Loucy (cell line): ENCODE measurements at regions not wholly inside any gene's neighbourhood (a gene's known extent, or its start where the extent isn't known, plus 50 kb on each side); places are given as distances from the start of the nearest gene placed in this dataset.

Source experiments
- H2AFZ ChIP-seq: fragments of 200-600 bp; sonication (generic); 2 replicates; pipeline ENCODE4 v1.6.0; 2016; ENCODE audit warnings: antibody characterized with exemption, mild to moderate bottlenecking, low read length, moderate library complexity
- H3F3A ChIP-seq: fragments of 200-600 bp; 2 replicates; pipeline ENCODE4 v1.6.0; 2016; ENCODE audit warnings: antibody characterized with exemption, low read depth, mild to moderate bottlenecking
- H3K27me3 ChIP-seq: fragments of 200-600 bp; sonication (generic); 2 replicates; pipeline ENCODE4 v1.6.1; 2014; ENCODE audit warnings: low read length, mild to moderate bottlenecking; ENCODE audit not compliant: insufficient read depth, poor library complexity, severe bottlenecking
- H3K36me3 ChIP-seq: fragments of 200-600 bp; sonication (generic); 2 replicates; pipeline ENCODE4 v1.6.1; 2016; ENCODE audit warnings: low read length; ENCODE audit not compliant: insufficient read depth
- H3K4me1 ChIP-seq: fragments of 200-600 bp; sonication (generic); 2 replicates; pipeline ENCODE4 v1.5.1; 2014; ENCODE audit warnings: low read length, mild to moderate bottlenecking; ENCODE audit not compliant: insufficient read depth, poor library complexity, severe bottlenecking
- H3K4me2 ChIP-seq: fragments of 200-600 bp; sonication (generic); 2 replicates; pipeline ENCODE4 v1.6.0; 2014; ENCODE audit warnings: antibody characterized with exemption, low read length, low read depth, mild to moderate bottlenecking; ENCODE audit not compliant: poor library complexity, severe bottlenecking
- H3K4me3 ChIP-seq: fragments of 200-600 bp; sonication (generic); 2 replicates; pipeline ENCODE4 v1.5.1; 2014; ENCODE audit warnings: low read length, mild to moderate bottlenecking, mixed read lengths; ENCODE audit not compliant: poor library complexity, severe bottlenecking
- H3K79me2 ChIP-seq: fragments of 200-600 bp; sonication (generic); 2 replicates; pipeline ENCODE4 v1.6.1; 2014; ENCODE audit warnings: low read length; ENCODE audit not compliant: insufficient read depth
- H3K9ac ChIP-seq: fragments of 200-600 bp; sonication (generic); 2 replicates; pipeline ENCODE4 v1.6.0; 2014; ENCODE audit warnings: mild to moderate bottlenecking, low read depth, low read length, moderate library complexity; ENCODE audit not compliant: poor library complexity, severe bottlenecking
- H3K9me2 ChIP-seq: fragments of 200-600 bp; sonication (generic); replicated peaks from 2 replicates; pipeline ENCODE4 v1.6.1; 2016; ENCODE audit warnings: low read depth, low read length, mixed read lengths
- H3K9me3 ChIP-seq: fragments of 200-600 bp; sonication (generic); 2 replicates; pipeline ENCODE4 v1.6.1; 2014; ENCODE audit warnings: mild to moderate bottlenecking, antibody characterized with exemption, low read length, low read depth; ENCODE audit not compliant: insufficient read depth
- H4K20me1 ChIP-seq: fragments of 200-600 bp; sonication (generic); 2 replicates; pipeline ENCODE4 v1.6.0; 2014; ENCODE audit warnings: antibody characterized with exemption, low read length, mild to moderate bottlenecking; ENCODE audit not compliant: insufficient read depth, poor library complexity, severe bottlenecking
- EZH2phosphoT487 ChIP-seq: fragments of 200-600 bp; IDR thresholded peaks from 2 replicates; pipeline ENCODE4 v1.6.1; 2018; ENCODE audit warnings: antibody characterized with exemption, mild to moderate bottlenecking, moderate library complexity, borderline replicate concordance
- TF ChIP-seq, protein P1 (sequence below): fragments of 200-600 bp; sonication (generic); conservative IDR thresholded peaks from 2 replicates; pipeline ENCODE4 v1.5.1; 2014; ENCODE audit warnings: mild to moderate bottlenecking, antibody characterized with exemption, low read length

- no peaks in the 10 kb centered on the region for H3K27me3 ChIP-seq
- no peaks in the 10 kb centered on the region for H3K36me3 ChIP-seq
- TF ChIP-seq, protein P1, sequence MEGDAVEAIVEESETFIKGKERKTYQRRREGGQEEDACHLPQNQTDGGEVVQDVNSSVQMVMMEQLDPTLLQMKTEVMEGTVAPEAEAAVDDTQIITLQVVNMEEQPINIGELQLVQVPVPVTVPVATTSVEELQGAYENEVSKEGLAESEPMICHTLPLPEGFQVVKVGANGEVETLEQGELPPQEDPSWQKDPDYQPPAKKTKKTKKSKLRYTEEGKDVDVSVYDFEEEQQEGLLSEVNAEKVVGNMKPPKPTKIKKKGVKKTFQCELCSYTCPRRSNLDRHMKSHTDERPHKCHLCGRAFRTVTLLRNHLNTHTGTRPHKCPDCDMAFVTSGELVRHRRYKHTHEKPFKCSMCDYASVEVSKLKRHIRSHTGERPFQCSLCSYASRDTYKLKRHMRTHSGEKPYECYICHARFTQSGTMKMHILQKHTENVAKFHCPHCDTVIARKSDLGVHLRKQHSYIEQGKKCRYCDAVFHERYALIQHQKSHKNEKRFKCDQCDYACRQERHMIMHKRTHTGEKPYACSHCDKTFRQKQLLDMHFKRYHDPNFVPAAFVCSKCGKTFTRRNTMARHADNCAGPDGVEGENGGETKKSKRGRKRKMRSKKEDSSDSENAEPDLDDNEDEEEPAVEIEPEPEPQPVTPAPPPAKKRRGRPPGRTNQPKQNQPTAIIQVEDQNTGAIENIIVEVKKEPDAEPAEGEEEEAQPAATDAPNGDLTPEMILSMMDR = no peak
- no peak for TF ChIP-seq EZH2phosphoT487
Measured at GRCh38 chr1:229142471-229142870, 128.4 kb upstream of the RAB4A start.

GRCh38 chr1:229146647-229147046 lies 124.3 kb upstream of the RAB4A start:
- no peaks in the 10 kb centered on the region for H3K27me3 ChIP-seq
- no peak overlapping the region for H3K9ac ChIP-seq
- H3K4me2 ChIP-seq = no peak overlapping the region
- H3K9me2 ChIP-seq = no peaks in the 10 kb centered on the region
- TF ChIP-seq, protein P1 = no peak
- no peak for TF ChIP-seq EZH2phosphoT487
- no peak overlapping the region for H2AFZ ChIP-seq
- H4K20me1 ChIP-seq = no peaks in the 10 kb centered on the region
- H3K79me2 ChIP-seq = no peaks in the 10 kb centered on the region
- H3K4me3 ChIP-seq = no peak overlapping the region
- H3F3A ChIP-seq = no peaks in the 10 kb centered on the region
- peaks cover 17% of the 10 kb centered on the region for H3K4me1 ChIP-seq
- H3K9me3 ChIP-seq = no peaks in the 10 kb centered on the region
- H3K36me3 ChIP-seq = no peaks in the 10 kb centered on the region

More at GRCh38 chr1:229142471-229142870, 128.4 kb upstream of the RAB4A start:
- Histone ChIP-seq H3K9ac (peak overlapping the region; percentile 40), H2AFZ (no peak overlapping the region), H3F3A (0 out of 2 replicates have a peak, but pooled peaks cover 4% of the 10 kb centered on the region), H3K9me3 (no peaks in the 10 kb centered on the region), H3K4me3 (no peak overlapping the region), H3K4me1 (peaks cover 51% of the 10 kb centered on the region), H3K4me2 (peak overlapping the region; percentile 27), H3K9me2 (no peaks in the 10 kb centered on the region), H4K20me1 (no peaks in the 10 kb centered on the region), H3K79me2 (no peaks in the 10 kb centered on the region)

DNA sequence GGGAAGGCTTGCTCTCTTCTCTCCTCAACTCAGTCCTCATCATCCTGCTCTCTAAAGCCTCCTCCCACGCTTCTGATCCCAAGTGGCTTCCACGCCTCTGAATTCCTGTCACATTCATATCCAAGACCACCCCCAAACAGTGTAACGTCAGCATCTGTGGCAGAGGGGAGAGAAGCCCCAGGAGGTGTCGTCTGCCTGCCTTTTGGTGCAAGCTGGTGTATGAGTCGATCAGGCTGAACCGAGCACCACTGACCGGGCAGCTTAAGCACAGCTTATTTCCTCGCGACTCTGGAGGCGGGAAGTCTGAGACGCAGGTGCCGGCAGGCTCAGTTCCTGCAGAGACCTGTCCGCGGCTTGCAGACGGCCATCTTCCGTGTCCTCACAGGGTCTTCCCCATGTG lies 123.8 kb upstream of the RAB4A start:
- Histone ChIP-seq H2AFZ (no peak overlapping the region), H3K9me3 (no peaks in the 10 kb centered on the region), H3K4me3 (no peak overlapping the region), H3K36me3 (no peaks in the 10 kb centered on the region), H3K27me3 (no peaks in the 10 kb centered on the region), H4K20me1 (no peaks in the 10 kb centered on the region), H3K4me2 (no peak overlapping the region), H3K79me2 (no peaks in the 10 kb centered on the region), H3K4me1 (peaks cover 13% of the 10 kb centered on the region), H3F3A (no peaks in the 10 kb centered on the region), H3K9ac (no peak overlapping the region), H3K9me2 (no peaks in the 10 kb centered on the region)
- TF ChIP-seq, protein P1 = no peak
- TF ChIP-seq EZH2phosphoT487 = no peak
